ENCODE measurements at regions not wholly inside any gene's neighbourhood (a gene's known extent, or its start where the extent isn't known, plus 50 kb on each side); places are given as distances from the start of the nearest gene placed in this dataset.
"Not testable (repeated sequence)": the region's sequence is repeated elsewhere in the genome, so short reads cannot be mapped to it uniquely, and the experiment has no call there.

GRCh38 chr13:44726778-44727177 is 150.6 kb upstream of the TSC22D1 start:
- no peak for DNase-seq
- intact Hi-C loops (cut with micrococcal nuclease): no loop called here
- H3K4me3 Mint-ChIP-seq: no peak overlapping the region
- no peaks in the 10 kb centered on the region for H3K36me3 Mint-ChIP-seq
- no peaks in the 10 kb centered on the region for H3K4me1 Mint-ChIP-seq (ENCODE audit: low read depth)
- CTCF ChIA-PET: no interaction called here
- POLR2A ChIA-PET: no interaction called here
- no peaks in the 10 kb centered on the region for H3K9me3 Mint-ChIP-seq
- no peak overlapping the region for H3K27ac Mint-ChIP-seq
- H3K27me3 Mint-ChIP-seq: peaks cover 7% of the 10 kb centered on the region

- intact Hi-C loops (cut with micrococcal nuclease): no loop called here
- Mint-ChIP-seq H3K4me1 (ENCODE audit: low read depth) (no peaks in the 10 kb centered on the region), H3K27ac (no peak overlapping the region), H3K9me3 (no peaks in the 10 kb centered on the region), H3K36me3 (no peaks in the 10 kb centered on the region), H3K27me3 (peaks cover 7% of the 10 kb centered on the region), H3K4me3 (no peak overlapping the region)
- CTCF ChIA-PET: interaction anchor here (0.5 kb wide), 1 partner anchor 164 kb away, joined by 3 read pairs; no protein-coding TSS in a partner anchor
- DNase-seq: no peak
- POLR2A ChIA-PET: no interaction called here
Measured at GRCh38 chr13:44726214-44726613, 150.1 kb upstream of the TSC22D1 start.

GRCh38 chr13:44719857-44720671 is 143.9 kb upstream of the TSC22D1 start:
- intact Hi-C loops (cut with micrococcal nuclease): no loop called here
- Mint-ChIP-seq H3K9me3 (no peaks in the 10 kb centered on the region), H3K27me3 (peaks cover 9% of the 10 kb centered on the region), H3K4me3 (no peak overlapping the region), H3K36me3 (no peaks in the 10 kb centered on the region), H3K4me1 (ENCODE audit: low read depth) (no peaks in the 10 kb centered on the region), H3K27ac (no peak overlapping the region)
- ChIA-PET CTCF (no interaction called here), POLR2A (no interaction called here)
- no peak for DNase-seq

GRCh38 chr13:44718467-44718866 is 142.3 kb upstream of the TSC22D1 start:
- H3K27me3 Mint-ChIP-seq: peaks cover 16% of the 10 kb centered on the region

GRCh38 chr13:44715287-44716230 is 139.4 kb upstream of the TSC22D1 start:
- POLR2A ChIA-PET: no interaction called here
- H3K36me3 Mint-ChIP-seq: no peaks in the 10 kb centered on the region
- CTCF ChIA-PET: no interaction called here
- H3K4me1 Mint-ChIP-seq (ENCODE audit: low read depth): peaks cover 4% of the 10 kb centered on the region
- no peak for DNase-seq
- intact Hi-C loops (cut with micrococcal nuclease): no loop called here
- H3K27ac Mint-ChIP-seq: no peak overlapping the region
- H3K9me3 Mint-ChIP-seq: no peaks in the 10 kb centered on the region
- H3K4me3 Mint-ChIP-seq: no peak overlapping the region
- H3K27me3 Mint-ChIP-seq: peaks cover 15% of the 10 kb centered on the region

More at GRCh38 chr13:44718467-44718866, 142.3 kb upstream of the TSC22D1 start:
- H3K9me3 Mint-ChIP-seq: no peaks in the 10 kb centered on the region
- POLR2A ChIA-PET: no interaction called here
- no peaks in the 10 kb centered on the region for H3K36me3 Mint-ChIP-seq
- H3K4me3 Mint-ChIP-seq: no peak overlapping the region
- H3K4me1 Mint-ChIP-seq (ENCODE audit: low read depth): no peaks in the 10 kb centered on the region
- H3K27ac Mint-ChIP-seq: no peak overlapping the region
- CTCF ChIA-PET: no interaction called here
- no peak for DNase-seq
- intact Hi-C loops (cut with micrococcal nuclease): no loop called here

- intact Hi-C loops (cut with micrococcal nuclease): no loop called here
- DNase-seq: no peak
- CTCF ChIA-PET: no interaction called here
- peaks cover 6% of the 10 kb centered on the region for H3K4me1 Mint-ChIP-seq (ENCODE audit: low read depth)
- H3K27me3 Mint-ChIP-seq: peaks cover 16% of the 10 kb centered on the region
- POLR2A ChIA-PET: no interaction called here
- no peak overlapping the region for H3K4me3 Mint-ChIP-seq
- H3K27ac Mint-ChIP-seq: no peak overlapping the region
- no peaks in the 10 kb centered on the region for H3K9me3 Mint-ChIP-seq
- no peaks in the 10 kb centered on the region for H3K36me3 Mint-ChIP-seq
Measured at GRCh38 chr13:44713788-44714469, 137.8 kb upstream of the TSC22D1 start.

- intact Hi-C loops (cut with micrococcal nuclease): loop anchor here (2.0 kb wide), 1 partner anchor 63 kb away; no protein-coding TSS in a partner anchor
- no peaks in the 10 kb centered on the region for H3K36me3 Mint-ChIP-seq
- peaks cover 6% of the 10 kb centered on the region for H3K4me1 Mint-ChIP-seq (ENCODE audit: low read depth)
- no peak overlapping the region for H3K27ac Mint-ChIP-seq
- no peaks in the 10 kb centered on the region for H3K9me3 Mint-ChIP-seq
- H3K4me3 Mint-ChIP-seq: no peak overlapping the region
- peaks cover 22% of the 10 kb centered on the region for H3K27me3 Mint-ChIP-seq
- DNase-seq: no peak
- ChIA-PET POLR2A (interaction anchor here (0.8 kb wide), 1 partner anchor 578 kb away, joined by 3 read pairs; no protein-coding TSS in a partner anchor), CTCF (no interaction called here)
Measured at GRCh38 chr13:44711706-44712105, 135.6 kb upstream of the TSC22D1 start.

GRCh38 chr13:44710576-44710975 is 134.4 kb upstream of the TSC22D1 start:
- intact Hi-C loops (cut with micrococcal nuclease): loop anchor here (1.0 to 2.0 kb wide), 2 partner anchors 59 to 62 kb away; no protein-coding TSS in a partner anchor
- peak; percentile 41 for DNase-seq
- H3K36me3 Mint-ChIP-seq: no peaks in the 10 kb centered on the region
- no peak overlapping the region for H3K27ac Mint-ChIP-seq
- no peaks in the 10 kb centered on the region for H3K9me3 Mint-ChIP-seq
- H3K4me1 Mint-ChIP-seq (ENCODE audit: low read depth): peaks cover 6% of the 10 kb centered on the region
- CTCF ChIA-PET: no interaction called here
- H3K4me3 Mint-ChIP-seq: no peak overlapping the region
- POLR2A ChIA-PET: no interaction called here
- peaks cover 22% of the 10 kb centered on the region for H3K27me3 Mint-ChIP-seq

GRCh38 chr13:44704811-44705210 is 128.7 kb upstream of the TSC22D1 start:
- H3K27me3 Mint-ChIP-seq; intact Hi-C loops (cut with micrococcal nuclease); DNase-seq; H3K4me3 Mint-ChIP-seq; H3K36me3 Mint-ChIP-seq; H3K4me1 Mint-ChIP-seq (ENCODE audit: low read depth); POLR2A ChIA-PET; CTCF ChIA-PET; H3K9me3 Mint-ChIP-seq; H3K27ac Mint-ChIP-seq: not testable (repeated sequence)

GRCh38 chr13:44703371-44703770 is 127.2 kb upstream of the TSC22D1 start:
- no peak overlapping the region for H3K4me3 Mint-ChIP-seq
- no peak for DNase-seq
- no peak overlapping the region for H3K27ac Mint-ChIP-seq
- intact Hi-C loops (cut with micrococcal nuclease): no loop called here
- H3K27me3 Mint-ChIP-seq: peaks cover 6% of the 10 kb centered on the region
- POLR2A ChIA-PET: no interaction called here
- H3K36me3 Mint-ChIP-seq: no peaks in the 10 kb centered on the region
- CTCF ChIA-PET: no interaction called here
- no peaks in the 10 kb centered on the region for H3K9me3 Mint-ChIP-seq
- no peaks in the 10 kb centered on the region for H3K4me1 Mint-ChIP-seq (ENCODE audit: low read depth)

- DNase-seq: no peak
- peaks cover 9% of the 10 kb centered on the region for H3K27me3 Mint-ChIP-seq
- H3K4me3 Mint-ChIP-seq: no peak overlapping the region
- CTCF ChIA-PET: no interaction called here
- no peaks in the 10 kb centered on the region for H3K36me3 Mint-ChIP-seq
- no peaks in the 10 kb centered on the region for H3K4me1 Mint-ChIP-seq (ENCODE audit: low read depth)
- no peaks in the 10 kb centered on the region for H3K9me3 Mint-ChIP-seq
- intact Hi-C loops (cut with micrococcal nuclease): no loop called here
- no peak overlapping the region for H3K27ac Mint-ChIP-seq
- POLR2A ChIA-PET: no interaction called here
Measured at GRCh38 chr13:44698066-44698465, 121.9 kb upstream of the TSC22D1 start.

GRCh38 chr13:44697058-44697457 is 120.9 kb upstream of the TSC22D1 start:
- Mint-ChIP-seq H3K4me1 (ENCODE audit: low read depth) (no peaks in the 10 kb centered on the region), H3K4me3 (no peak overlapping the region), H3K27me3 (peaks cover 11% of the 10 kb centered on the region), H3K27ac (no peak overlapping the region), H3K36me3 (no peaks in the 10 kb centered on the region), H3K9me3 (no peaks in the 10 kb centered on the region)
- intact Hi-C loops (cut with micrococcal nuclease): no loop called here
- DNase-seq: no peak
- POLR2A ChIA-PET: no interaction called here
- CTCF ChIA-PET: no interaction called here

Measured in activated CD4-positive, alpha-beta memory T cell treated with anti-CD3 and anti-CD28 coated beads for 36 hours (primary cell).